ENCODE measurements at regions not wholly inside any gene's neighbourhood (a gene's known extent, or its start where the extent isn't known, plus 50 kb on each side); places are given as distances from the start of the nearest gene placed in this dataset.

DNA sequence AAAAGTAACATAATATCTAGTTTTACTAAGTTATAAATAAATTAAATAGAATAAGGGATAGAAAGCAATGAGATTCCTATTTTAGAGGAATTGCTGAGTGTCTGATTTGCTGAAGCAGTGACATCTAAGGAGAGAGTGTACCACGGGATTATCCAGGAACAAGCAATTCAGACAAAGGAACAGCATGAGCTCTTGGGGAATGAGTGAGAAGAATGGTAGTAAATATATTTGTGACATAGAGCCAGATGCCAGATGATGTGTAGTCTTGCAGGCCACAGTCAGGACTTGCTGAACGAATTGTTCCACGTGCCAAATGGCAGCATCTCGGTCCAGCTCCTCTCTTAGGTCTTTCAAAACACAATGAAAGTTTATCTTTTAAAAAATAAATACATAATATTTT, 339.2 kb downstream of the TENT5A start:
- no peak overlapping the region for H3K4me3 ChIP-seq (ENCODE audit: low read length)
- H3K27me3 ChIP-seq (ENCODE audit: control insufficient read depth, insufficient read depth, low read length), result no peaks in the 10 kb centered on the region
- H3K36me3 ChIP-seq (ENCODE audit: control insufficient read depth, insufficient read depth, low read length), result no peaks in the 10 kb centered on the region
- no peaks in the 10 kb centered on the region for H3K9me3 ChIP-seq (ENCODE audit: control insufficient read depth, low read depth, low read length)
- WGBS (ENCODE audit: insufficient coverage, low lambda C conversion rate), result no CpG with 5 or more reads among the region's 4 CpGs
- no peak for DNase-seq
- H3K4me1 ChIP-seq (ENCODE audit: control insufficient read depth, insufficient read depth, low read length), result no peaks in the 10 kb centered on the region
- no peak overlapping the region for H3K27ac ChIP-seq (ENCODE audit: low read length)

DNA sequence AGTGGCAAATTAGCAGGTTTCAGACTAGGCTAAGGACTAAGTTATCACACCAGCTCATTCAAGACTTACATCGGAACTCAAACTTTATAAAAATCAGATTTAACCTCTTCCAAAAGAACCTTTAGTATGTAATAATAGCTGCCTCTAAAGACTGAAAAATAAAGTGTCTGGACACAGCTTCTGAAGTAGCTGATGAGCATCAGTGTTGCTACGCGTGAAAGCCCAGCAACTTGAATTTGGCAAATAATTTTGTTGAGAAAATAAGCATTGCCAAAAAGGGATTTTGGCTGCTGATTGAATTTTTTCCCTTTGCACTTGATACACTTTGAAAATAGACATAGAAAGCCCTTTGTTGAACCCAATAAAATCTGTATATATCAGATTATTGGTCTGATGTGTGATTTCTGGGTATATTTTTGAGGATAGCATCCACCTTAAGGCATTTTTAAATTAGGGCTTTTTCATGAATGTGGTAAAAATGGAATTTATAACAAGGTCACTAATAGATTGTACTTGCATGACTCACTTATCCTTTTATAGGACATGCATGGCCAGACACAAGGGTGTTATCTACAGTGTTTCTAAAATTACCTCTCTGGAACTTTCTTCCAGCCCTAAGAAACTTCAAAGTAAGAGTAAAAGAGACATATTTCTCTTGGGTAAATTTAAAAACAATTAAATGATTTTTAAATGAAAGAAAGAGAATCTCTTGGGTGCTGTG, 350.4 kb downstream of the TENT5A start:
- Histone ChIP-seq H3K36me3 (ENCODE audit: control insufficient read depth, insufficient read depth, low read length) (no peaks in the 10 kb centered on the region), H3K9me3 (ENCODE audit: control insufficient read depth, low read depth, low read length) (no peaks in the 10 kb centered on the region), H3K4me1 (ENCODE audit: control insufficient read depth, insufficient read depth, low read length) (no peaks in the 10 kb centered on the region), H3K4me3 (ENCODE audit: low read length) (no peak overlapping the region), H3K27ac (ENCODE audit: low read length) (no peak overlapping the region), H3K27me3 (ENCODE audit: control insufficient read depth, insufficient read depth, low read length) (no peaks in the 10 kb centered on the region)
- WGBS (ENCODE audit: insufficient coverage, low lambda C conversion rate), result 100% methylated on average over 1 of the region's 3 CpGs
- DNase-seq, result no peak

DNA sequence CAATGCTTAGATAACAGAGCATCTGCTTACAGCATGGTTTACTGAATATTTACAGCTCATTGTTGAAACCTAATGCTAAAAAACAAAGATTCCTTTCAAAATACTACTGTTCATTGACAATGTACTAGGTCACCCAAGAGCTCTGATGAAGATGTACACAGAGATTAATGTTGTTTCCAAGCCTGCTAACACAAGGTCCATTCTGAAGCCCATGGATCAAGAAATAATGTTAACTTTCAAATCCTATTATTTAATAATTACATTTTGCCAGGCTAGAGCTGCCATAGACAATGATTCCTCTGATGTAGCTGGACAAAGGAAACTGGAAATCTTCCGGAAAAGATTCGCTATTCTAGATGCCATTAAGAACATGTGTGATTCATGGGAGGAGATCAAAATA, 355.6 kb downstream of the TENT5A start:
- H3K9me3 ChIP-seq (ENCODE audit: control insufficient read depth, low read depth, low read length), result peaks cover 6% of the 10 kb centered on the region
- no peak for DNase-seq
- no CpG with 5 or more reads among the region's 2 CpGs for WGBS (ENCODE audit: insufficient coverage, low lambda C conversion rate)
- no peak overlapping the region for H3K4me3 ChIP-seq (ENCODE audit: low read length)
- no peaks in the 10 kb centered on the region for H3K27me3 ChIP-seq (ENCODE audit: control insufficient read depth, insufficient read depth, low read length)
- no peaks in the 10 kb centered on the region for H3K36me3 ChIP-seq (ENCODE audit: control insufficient read depth, insufficient read depth, low read length)
- H3K4me1 ChIP-seq (ENCODE audit: control insufficient read depth, insufficient read depth, low read length), result no peaks in the 10 kb centered on the region
- no peak overlapping the region for H3K27ac ChIP-seq (ENCODE audit: low read length)

DNA sequence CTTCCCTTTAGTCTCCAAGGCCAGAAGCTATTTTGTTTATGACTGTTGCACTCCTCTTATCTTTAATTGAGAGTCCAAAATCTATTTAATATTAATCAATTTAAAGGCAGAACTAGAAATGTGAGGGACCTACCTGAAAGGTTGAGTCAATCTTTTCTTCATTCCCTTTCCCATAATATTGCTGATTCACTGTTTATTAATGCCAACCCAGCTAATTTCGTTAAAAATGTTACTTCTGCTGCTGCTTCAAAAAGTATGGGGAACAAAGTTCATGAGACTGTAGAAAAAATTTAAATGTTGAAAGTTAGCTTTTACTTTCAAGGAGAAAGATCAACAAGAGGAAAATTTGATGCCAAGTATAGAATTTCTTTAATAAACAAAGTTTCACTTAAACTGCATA, 365.3 kb downstream of the TENT5A start:
- Histone ChIP-seq H3K27ac (ENCODE audit: low read length) (no peak overlapping the region), H3K9me3 (ENCODE audit: control insufficient read depth, low read depth, low read length) (peaks cover 2% of the 10 kb centered on the region), H3K36me3 (ENCODE audit: control insufficient read depth, insufficient read depth, low read length) (no peaks in the 10 kb centered on the region), H3K4me3 (ENCODE audit: low read length) (no peak overlapping the region), H3K4me1 (ENCODE audit: control insufficient read depth, insufficient read depth, low read length) (no peaks in the 10 kb centered on the region), H3K27me3 (ENCODE audit: control insufficient read depth, insufficient read depth, low read length) (no peaks in the 10 kb centered on the region)
- no peak for DNase-seq
- WGBS (ENCODE audit: insufficient coverage, low lambda C conversion rate), result 91% methylated on average over 1 of the region's 1 CpG

GRCh38 chr6:81384921-81385320, 367.6 kb downstream of the TENT5A start:
- H3K4me1 ChIP-seq (ENCODE audit: control insufficient read depth, insufficient read depth, low read length), result no peaks in the 10 kb centered on the region
- no peak overlapping the region for H3K27ac ChIP-seq (ENCODE audit: low read length)
- no peaks in the 10 kb centered on the region for H3K36me3 ChIP-seq (ENCODE audit: control insufficient read depth, insufficient read depth, low read length)
- no peak for DNase-seq
- H3K4me3 ChIP-seq (ENCODE audit: low read length), result no peak overlapping the region
- no peaks in the 10 kb centered on the region for H3K27me3 ChIP-seq (ENCODE audit: control insufficient read depth, insufficient read depth, low read length)
- H3K9me3 ChIP-seq (ENCODE audit: control insufficient read depth, low read depth, low read length), result no peaks in the 10 kb centered on the region
- WGBS (ENCODE audit: insufficient coverage, low lambda C conversion rate), result 71% methylated on average over 1 of the region's 2 CpGs

GRCh38 chr6:81383472-81383871, 369.0 kb downstream of the TENT5A start:
- Histone ChIP-seq H3K36me3 (ENCODE audit: control insufficient read depth, insufficient read depth, low read length) (no peaks in the 10 kb centered on the region), H3K4me3 (ENCODE audit: low read length) (no peak overlapping the region), H3K9me3 (ENCODE audit: control insufficient read depth, low read depth, low read length) (no peaks in the 10 kb centered on the region), H3K27ac (ENCODE audit: low read length) (no peak overlapping the region), H3K4me1 (ENCODE audit: control insufficient read depth, insufficient read depth, low read length) (no peaks in the 10 kb centered on the region), H3K27me3 (ENCODE audit: control insufficient read depth, insufficient read depth, low read length) (no peaks in the 10 kb centered on the region)
- 86% methylated on average over 1 of the region's 1 CpG for WGBS (ENCODE audit: insufficient coverage, low lambda C conversion rate)
- no peak for DNase-seq

DNA sequence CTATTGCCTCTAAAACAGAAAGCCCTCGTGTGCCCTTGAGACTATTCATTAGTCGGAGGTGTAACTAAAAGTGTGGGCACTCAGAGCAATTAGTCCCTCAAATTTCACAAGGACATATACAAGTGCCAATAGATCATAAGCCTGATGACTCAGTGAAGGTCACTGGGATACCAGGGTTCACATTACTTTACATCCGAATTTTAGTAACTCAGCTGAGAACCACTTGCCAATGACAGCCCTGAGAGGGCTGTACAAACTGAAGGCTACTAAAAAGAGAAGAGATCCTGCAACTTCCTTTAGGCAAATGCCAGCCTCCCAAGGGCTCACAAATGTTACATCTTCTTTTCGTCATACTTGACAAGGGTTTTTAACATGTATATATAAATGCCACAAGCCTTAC, 369.6 kb downstream of the TENT5A start:
- Histone ChIP-seq H3K4me1 (ENCODE audit: control insufficient read depth, insufficient read depth, low read length) (no peaks in the 10 kb centered on the region), H3K27ac (ENCODE audit: low read length) (no peak overlapping the region), H3K9me3 (ENCODE audit: control insufficient read depth, low read depth, low read length) (no peaks in the 10 kb centered on the region), H3K4me3 (ENCODE audit: low read length) (no peak overlapping the region), H3K36me3 (ENCODE audit: control insufficient read depth, insufficient read depth, low read length) (no peaks in the 10 kb centered on the region), H3K27me3 (ENCODE audit: control insufficient read depth, insufficient read depth, low read length) (no peaks in the 10 kb centered on the region)
- no peak for DNase-seq
- 100% methylated on average over 1 of the region's 4 CpGs for WGBS (ENCODE audit: insufficient coverage, low lambda C conversion rate)

DNA sequence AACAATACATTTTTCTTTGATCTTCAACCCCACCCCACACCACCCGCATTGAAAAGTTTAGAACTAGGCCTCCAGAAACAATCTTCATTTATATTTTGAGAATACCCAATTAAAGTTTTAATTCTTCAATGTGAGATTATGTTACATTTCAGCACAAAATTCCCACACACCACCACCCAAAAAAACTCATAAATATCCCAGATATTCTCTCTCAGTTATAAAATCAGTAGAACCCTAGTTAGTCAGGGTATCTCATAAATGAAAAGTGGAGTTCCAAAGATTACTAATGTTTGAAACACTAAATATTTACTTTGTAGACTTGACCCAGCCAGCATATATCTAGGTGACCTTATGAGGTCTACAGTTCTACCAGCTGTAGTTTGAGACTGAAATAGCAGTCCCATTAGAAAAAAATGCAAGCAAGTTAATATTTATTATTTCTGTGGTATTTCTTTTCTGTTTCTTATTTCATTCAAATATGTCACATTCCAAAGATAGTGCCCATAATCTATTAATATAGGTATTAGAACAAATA, 371.0 kb downstream of the TENT5A start:
- WGBS (ENCODE audit: insufficient coverage, low lambda C conversion rate), result 92% methylated on average over 1 of the region's 1 CpG
- H3K4me3 ChIP-seq (ENCODE audit: low read length), result no peak overlapping the region
- H3K27me3 ChIP-seq (ENCODE audit: control insufficient read depth, insufficient read depth, low read length), result no peaks in the 10 kb centered on the region
- no peaks in the 10 kb centered on the region for H3K9me3 ChIP-seq (ENCODE audit: control insufficient read depth, low read depth, low read length)
- H3K36me3 ChIP-seq (ENCODE audit: control insufficient read depth, insufficient read depth, low read length), result no peaks in the 10 kb centered on the region
- no peaks in the 10 kb centered on the region for H3K4me1 ChIP-seq (ENCODE audit: control insufficient read depth, insufficient read depth, low read length)
- H3K27ac ChIP-seq (ENCODE audit: low read length), result no peak overlapping the region
- DNase-seq, result no peak

GRCh38 chr6:81380718-81381338, 371.7 kb downstream of the TENT5A start:
- Histone ChIP-seq H3K4me1 (ENCODE audit: control insufficient read depth, insufficient read depth, low read length) (no peaks in the 10 kb centered on the region), H3K36me3 (ENCODE audit: control insufficient read depth, insufficient read depth, low read length) (no peaks in the 10 kb centered on the region), H3K27ac (ENCODE audit: low read length) (no peak overlapping the region), H3K27me3 (ENCODE audit: control insufficient read depth, insufficient read depth, low read length) (no peaks in the 10 kb centered on the region), H3K9me3 (ENCODE audit: control insufficient read depth, low read depth, low read length) (no peaks in the 10 kb centered on the region), H3K4me3 (ENCODE audit: low read length) (no peak overlapping the region)
- 100% methylated on average over 1 of the region's 1 CpG for WGBS (ENCODE audit: insufficient coverage, low lambda C conversion rate)
- DNase-seq, result peak; percentile 9 to 17

DNA sequence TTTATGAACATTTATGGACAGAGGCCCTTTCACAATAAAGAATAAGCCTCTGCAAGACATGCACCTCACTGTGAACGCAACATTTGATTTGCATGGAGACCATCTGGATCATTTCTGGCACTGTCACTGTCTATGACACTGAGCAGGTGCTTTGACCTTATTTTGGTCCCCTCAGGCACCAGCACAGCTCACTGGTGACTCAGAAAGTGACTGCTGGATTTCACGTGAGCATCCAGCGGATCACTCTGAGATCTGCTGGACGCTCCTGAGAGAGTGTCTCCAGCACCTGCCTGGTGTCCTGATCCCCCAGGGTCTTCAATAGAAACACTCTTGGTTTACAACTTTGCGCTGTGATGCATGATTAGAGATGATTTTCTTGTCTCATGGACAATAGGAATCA, 375.7 kb downstream of the TENT5A start:
- WGBS (ENCODE audit: insufficient coverage, low lambda C conversion rate), result no CpG with 5 or more reads among the region's 5 CpGs
- Histone ChIP-seq H3K36me3 (ENCODE audit: control insufficient read depth, insufficient read depth, low read length) (no peaks in the 10 kb centered on the region), H3K27ac (ENCODE audit: low read length) (no peak overlapping the region), H3K4me3 (ENCODE audit: low read length) (no peak overlapping the region), H3K4me1 (ENCODE audit: control insufficient read depth, insufficient read depth, low read length) (no peaks in the 10 kb centered on the region), H3K9me3 (ENCODE audit: control insufficient read depth, low read depth, low read length) (no peaks in the 10 kb centered on the region), H3K27me3 (ENCODE audit: control insufficient read depth, insufficient read depth, low read length) (no peaks in the 10 kb centered on the region)
- DNase-seq, result no peak

DNA sequence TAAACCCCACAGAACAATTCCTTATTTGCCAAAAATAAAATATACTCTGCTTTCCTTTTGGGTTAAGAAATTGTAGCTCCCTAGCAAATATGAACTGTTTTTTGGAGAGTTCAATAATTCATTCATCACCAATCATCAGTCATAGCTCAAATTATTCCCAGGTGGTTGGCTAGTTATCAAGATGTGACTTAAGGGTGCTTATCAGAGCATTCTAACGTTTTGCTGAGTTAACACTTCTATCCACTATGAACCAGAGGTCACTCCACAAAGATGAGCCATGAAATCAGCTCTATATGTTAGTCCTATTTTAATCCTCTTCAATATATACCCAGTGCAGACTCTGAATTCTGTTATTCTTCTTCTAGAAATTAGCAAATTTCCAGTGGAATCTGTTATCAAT, 379.1 kb downstream of the TENT5A start:
- H3K4me3 ChIP-seq (ENCODE audit: low read length), result no peak overlapping the region
- H3K4me1 ChIP-seq (ENCODE audit: control insufficient read depth, insufficient read depth, low read length), result no peaks in the 10 kb centered on the region
- H3K9me3 ChIP-seq (ENCODE audit: control insufficient read depth, low read depth, low read length), result no peaks in the 10 kb centered on the region
- H3K36me3 ChIP-seq (ENCODE audit: control insufficient read depth, insufficient read depth, low read length), result no peaks in the 10 kb centered on the region
- no peaks in the 10 kb centered on the region for H3K27me3 ChIP-seq (ENCODE audit: control insufficient read depth, insufficient read depth, low read length)
- DNase-seq, result no peak
- WGBS (ENCODE audit: insufficient coverage, low lambda C conversion rate), result no CpG with 5 or more reads among the region's 1 CpG
- no peak overlapping the region for H3K27ac ChIP-seq (ENCODE audit: low read length)
